ENCODE measurements at regions not wholly inside any gene's neighbourhood (a gene's known extent, or its start where the extent isn't known, plus 50 kb on each side); places are given as distances from the start of the nearest gene placed in this dataset.

DNA sequence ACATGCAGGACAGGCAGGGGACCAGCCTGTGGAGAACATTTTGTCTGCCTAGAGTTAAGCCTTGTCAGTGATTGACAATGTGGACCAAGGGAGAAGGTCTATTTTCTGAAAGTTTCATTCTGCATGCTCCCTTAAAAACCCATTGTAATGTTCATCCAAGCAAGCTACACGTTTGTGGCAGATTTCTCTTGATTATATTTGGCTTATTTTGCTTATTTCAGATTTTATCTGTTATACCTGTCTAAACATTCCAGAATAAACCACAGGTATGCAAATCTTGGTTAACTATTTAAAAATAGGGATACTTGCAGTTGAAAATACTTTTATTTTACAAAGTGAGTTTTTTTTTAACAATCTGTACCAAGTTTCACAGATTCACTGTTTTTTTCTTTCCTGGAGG lies 78.2 kb upstream of the F3 start:
- no TSS peak for BruUV-seq (replicated peaks)
- POLR2A ChIA-PET (ENCODE audit: low non-redundant PET): no interaction called here

DNA sequence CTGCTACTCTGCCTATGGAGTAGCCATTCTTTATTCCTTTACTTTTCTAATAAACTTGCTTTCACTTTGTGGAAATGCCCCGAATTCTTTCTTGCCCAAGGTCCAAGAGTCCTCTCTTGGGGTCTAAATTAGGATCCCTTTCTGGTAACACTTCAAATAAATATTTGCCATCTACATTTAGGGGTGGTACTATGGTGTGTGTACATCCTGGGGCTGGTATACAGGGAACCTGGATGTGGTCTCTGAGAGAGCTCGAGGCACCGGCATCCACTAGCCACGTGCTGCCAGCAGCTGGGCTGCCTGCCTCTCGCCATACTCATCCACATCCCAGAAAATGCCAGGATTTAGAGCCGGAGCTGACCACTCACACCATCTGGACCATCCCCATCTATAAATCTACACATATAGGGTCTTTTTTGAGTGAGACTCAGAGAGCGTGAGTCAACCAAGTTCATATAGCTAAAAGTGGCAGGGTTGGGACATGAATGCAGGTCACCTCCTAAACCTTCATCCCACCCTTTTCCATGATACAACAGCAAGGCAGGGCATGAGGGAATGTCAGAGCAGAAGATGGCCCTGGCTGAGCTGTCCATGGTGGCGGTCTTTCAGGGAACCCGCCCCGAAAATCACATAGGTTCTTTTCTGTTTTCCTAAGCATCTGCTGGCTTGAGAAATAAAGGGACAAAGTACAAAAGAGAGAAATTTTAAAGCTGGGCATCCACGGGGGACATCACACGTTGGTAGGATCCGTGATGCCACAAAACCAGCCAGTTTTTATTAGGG lies 76.6 kb upstream of the F3 start:
- DNase-seq (ENCODE audit: low spot score): no peak
- no peak for TF ChIP-seq EZH2 (IDR thresholded peaks at IDR 0.05; ENCODE audit: borderline replicate concordance, low read depth, low read length, poor library complexity, severe bottlenecking)
- TF ChIP-seq, protein P1, sequence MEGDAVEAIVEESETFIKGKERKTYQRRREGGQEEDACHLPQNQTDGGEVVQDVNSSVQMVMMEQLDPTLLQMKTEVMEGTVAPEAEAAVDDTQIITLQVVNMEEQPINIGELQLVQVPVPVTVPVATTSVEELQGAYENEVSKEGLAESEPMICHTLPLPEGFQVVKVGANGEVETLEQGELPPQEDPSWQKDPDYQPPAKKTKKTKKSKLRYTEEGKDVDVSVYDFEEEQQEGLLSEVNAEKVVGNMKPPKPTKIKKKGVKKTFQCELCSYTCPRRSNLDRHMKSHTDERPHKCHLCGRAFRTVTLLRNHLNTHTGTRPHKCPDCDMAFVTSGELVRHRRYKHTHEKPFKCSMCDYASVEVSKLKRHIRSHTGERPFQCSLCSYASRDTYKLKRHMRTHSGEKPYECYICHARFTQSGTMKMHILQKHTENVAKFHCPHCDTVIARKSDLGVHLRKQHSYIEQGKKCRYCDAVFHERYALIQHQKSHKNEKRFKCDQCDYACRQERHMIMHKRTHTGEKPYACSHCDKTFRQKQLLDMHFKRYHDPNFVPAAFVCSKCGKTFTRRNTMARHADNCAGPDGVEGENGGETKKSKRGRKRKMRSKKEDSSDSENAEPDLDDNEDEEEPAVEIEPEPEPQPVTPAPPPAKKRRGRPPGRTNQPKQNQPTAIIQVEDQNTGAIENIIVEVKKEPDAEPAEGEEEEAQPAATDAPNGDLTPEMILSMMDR (conservative IDR thresholded peaks at IDR 0.05; ENCODE audit: low read depth, low read length): no peak
- intact Hi-C loops (cut with micrococcal nuclease; ENCODE audit: unreplicated experiment): no loop called here
- H3K4me3 ChIP-seq (ENCODE audit: low read depth, low read length, poor library complexity, severe bottlenecking): no peak overlapping the region
- H3K4me1 ChIP-seq (ENCODE audit: insufficient read depth, low read length, poor library complexity, severe bottlenecking): peaks cover 5% of the 10 kb centered on the region
- ChIA-PET POLR2A (ENCODE audit: low non-redundant PET) (no interaction called here), CTCF (no interaction called here)
- no peaks in the 10 kb centered on the region for H3K36me3 ChIP-seq (ENCODE audit: insufficient read depth, low read length, poor library complexity, severe bottlenecking)
- H3K9me3 ChIP-seq (ENCODE audit: low read depth, low read length, poor library complexity, severe bottlenecking): no peaks in the 10 kb centered on the region
- no peaks in the 10 kb centered on the region for H3K27me3 ChIP-seq (replicated peaks; ENCODE audit: insufficient read depth, low read depth, low read length, poor library complexity)
- no peak overlapping the region for H3K27ac ChIP-seq (ENCODE audit: low read depth, low read length, poor library complexity, severe bottlenecking)
- no TSS peak for BruUV-seq (replicated peaks)

More for the DNA sequence above, 78.2 kb upstream of the F3 start:
- intact Hi-C loops (cut with micrococcal nuclease; ENCODE audit: unreplicated experiment): no loop called here
- Histone ChIP-seq H3K4me1 (ENCODE audit: insufficient read depth, low read length, poor library complexity, severe bottlenecking) (peaks cover 5% of the 10 kb centered on the region), H3K9me3 (ENCODE audit: low read depth, low read length, poor library complexity, severe bottlenecking) (no peaks in the 10 kb centered on the region), H3K27ac (ENCODE audit: low read depth, low read length, poor library complexity, severe bottlenecking) (no peak overlapping the region), H3K36me3 (ENCODE audit: insufficient read depth, low read length, poor library complexity, severe bottlenecking) (no peaks in the 10 kb centered on the region), H3K27me3 (replicated peaks; ENCODE audit: insufficient read depth, low read depth, low read length, poor library complexity) (no peaks in the 10 kb centered on the region), H3K4me3 (ENCODE audit: low read depth, low read length, poor library complexity, severe bottlenecking) (no peak overlapping the region)
- no peak for DNase-seq (ENCODE audit: low spot score)
- TF ChIP-seq, protein P1 (conservative IDR thresholded peaks at IDR 0.05; ENCODE audit: low read depth, low read length): no peak
- TF ChIP-seq EZH2 (IDR thresholded peaks at IDR 0.05; ENCODE audit: borderline replicate concordance, low read depth, low read length, poor library complexity, severe bottlenecking): no peak
- CTCF ChIA-PET: no interaction called here

DNA sequence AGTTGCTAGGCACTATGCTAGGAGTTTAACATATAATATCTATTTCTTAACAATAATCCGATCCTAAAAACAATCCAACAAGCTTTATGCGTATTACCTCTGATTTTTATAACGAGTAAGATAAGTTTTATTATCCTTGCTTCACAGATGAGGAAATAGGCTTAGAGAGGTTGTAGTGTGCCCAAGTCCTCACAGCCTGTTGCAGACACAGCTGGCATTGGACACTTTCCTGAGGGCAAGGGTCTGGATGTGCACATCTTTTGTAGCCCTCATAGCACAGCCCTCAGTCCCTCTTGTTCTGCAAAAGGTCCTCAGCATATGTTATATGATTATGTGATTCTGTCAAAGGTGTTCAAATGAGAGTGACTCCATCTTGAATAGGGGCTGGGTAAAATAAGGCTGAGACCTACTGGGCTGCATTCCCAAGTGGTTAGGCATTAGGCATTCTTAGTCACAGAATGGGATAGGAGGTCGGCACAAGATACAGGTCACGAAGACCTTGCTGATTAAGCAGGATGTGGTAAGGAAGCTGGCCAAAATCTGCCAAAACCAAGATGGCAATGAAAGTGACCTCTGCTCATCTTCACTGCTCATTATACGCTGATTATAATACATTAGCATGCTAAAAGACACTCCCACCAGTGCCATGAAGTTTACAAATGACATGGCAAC lies 75.7 kb upstream of the F3 start:
- DNase-seq (ENCODE audit: low spot score): no peak
- Histone ChIP-seq H3K9me3 (ENCODE audit: low read depth, low read length, poor library complexity, severe bottlenecking) (no peaks in the 10 kb centered on the region), H3K4me3 (ENCODE audit: low read depth, low read length, poor library complexity, severe bottlenecking) (no peak overlapping the region), H3K4me1 (ENCODE audit: insufficient read depth, low read length, poor library complexity, severe bottlenecking) (peaks cover 5% of the 10 kb centered on the region), H3K36me3 (ENCODE audit: insufficient read depth, low read length, poor library complexity, severe bottlenecking) (no peaks in the 10 kb centered on the region), H3K27me3 (replicated peaks; ENCODE audit: insufficient read depth, low read depth, low read length, poor library complexity) (no peaks in the 10 kb centered on the region), H3K27ac (ENCODE audit: low read depth, low read length, poor library complexity, severe bottlenecking) (no peak overlapping the region)
- TF ChIP-seq, protein P1 (conservative IDR thresholded peaks at IDR 0.05; ENCODE audit: low read depth, low read length): no peak
- no peak for TF ChIP-seq EZH2 (IDR thresholded peaks at IDR 0.05; ENCODE audit: borderline replicate concordance, low read depth, low read length, poor library complexity, severe bottlenecking)
- intact Hi-C loops (cut with micrococcal nuclease; ENCODE audit: unreplicated experiment): no loop called here
- ChIA-PET POLR2A (ENCODE audit: low non-redundant PET) (no interaction called here), CTCF (no interaction called here)
- no TSS peak for BruUV-seq (replicated peaks)

Data from A673 (cell line).